OCI-LY1 (cell line): ENCODE measurements at regions not wholly inside any gene's neighbourhood (a gene's known extent, or its start where the extent isn't known, plus 50 kb on each side); places are given as distances from the start of the nearest gene placed in this dataset.

Source experiments
- H2AFZ ChIP-seq: fragments of 200-600 bp; sonication (generic), shearing (Covaris generic); 2 replicates; pipeline ENCODE4 v1.6.0; 2014; ENCODE audit warnings: antibody characterized with exemption, mild to moderate bottlenecking, low read length
- H3F3A ChIP-seq: fragments of 200-600 bp; sonication (generic), shearing (Covaris generic); 2 replicates; pipeline ENCODE4 v1.6.0; 2014; ENCODE audit warnings: mild to moderate bottlenecking, antibody characterized with exemption, low read length, moderate library complexity; ENCODE audit not compliant: insufficient read depth
- H3K27ac ChIP-seq: fragments of 200-600 bp; sonication (generic); 2 replicates; pipeline ENCODE4 v1.5.1; 2014; ENCODE audit warnings: low read length, mixed run types, mild to moderate bottlenecking, low read depth; ENCODE audit not compliant: poor library complexity, severe bottlenecking
- H3K27me3 ChIP-seq: fragments of 200-600 bp; sonication (generic); 2 replicates; pipeline ENCODE4 v1.6.0; 2014; ENCODE audit warnings: antibody characterized with exemption, mild to moderate bottlenecking, low read length, moderate library complexity; ENCODE audit not compliant: insufficient read depth
- H3K36me3 ChIP-seq: fragments of 200-600 bp; sonication (generic); 2 replicates; pipeline ENCODE4 v1.6.1; 2014; ENCODE audit warnings: mild to moderate bottlenecking, antibody characterized with exemption, low read length, moderate library complexity, mixed read lengths; ENCODE audit not compliant: insufficient read depth
- H3K4me1 ChIP-seq: fragments of 200-600 bp; sonication (generic); 2 replicates; pipeline ENCODE4 v1.5.1; 2014; ENCODE audit warnings: mild to moderate bottlenecking, low read length, moderate library complexity; ENCODE audit not compliant: insufficient read depth, severe bottlenecking
- H3K4me2 ChIP-seq: fragments of 200-600 bp; sonication (generic), shearing (Covaris generic); 2 replicates; pipeline ENCODE4 v1.6.1; 2014; ENCODE audit warnings: low read length
- H3K4me3 ChIP-seq: fragments of 200-600 bp; sonication (generic); 2 replicates; pipeline ENCODE4 v1.5.1; 2014; ENCODE audit warnings: low read length, low read depth, mild to moderate bottlenecking, mixed read lengths; ENCODE audit not compliant: poor library complexity, severe bottlenecking
- H3K79me2 ChIP-seq: fragments of 200-600 bp; shearing (Covaris generic); 2 replicates; pipeline ENCODE4 v1.6.1; 2016; ENCODE audit warnings: mixed run types, low read length, mixed read lengths; ENCODE audit not compliant: insufficient read depth
- H3K9ac ChIP-seq: fragments of 200-600 bp; sonication (generic), shearing (Covaris generic); 2 replicates; pipeline ENCODE4 v1.6.1; 2014; ENCODE audit warnings: mild to moderate bottlenecking, low read length, mixed read lengths
- H3K9me2 ChIP-seq: fragments of 200-600 bp; sonication (generic), shearing (Covaris generic); 2 replicates; pipeline ENCODE4 v1.6.1; 2014; ENCODE audit warnings: low read depth, mild to moderate bottlenecking, low read length, mixed read lengths
- H3K9me3 ChIP-seq: fragments of 200-600 bp; shearing (Covaris generic); 2 replicates; pipeline ENCODE4 v1.6.1; 2014; ENCODE audit warnings: low read length, mixed read lengths
- H4K20me1 ChIP-seq: fragments of 200-600 bp; sonication (generic), shearing (Covaris generic); 2 replicates; pipeline ENCODE4 v1.6.0; 2016; ENCODE audit warnings: mild to moderate bottlenecking, low read length; ENCODE audit not compliant: insufficient read depth
- CTCF ChIP-seq: fragments of 200-600 bp; sonication (generic), shearing (Covaris generic); IDR thresholded peaks from 2 replicates; pipeline ENCODE4 v1.5.1; 2017; ENCODE audit warnings: mild to moderate bottlenecking, antibody characterized with exemption, low read length, moderate library complexity, mixed read lengths
- EZH2 ChIP-seq: fragments of 200-600 bp; sonication (generic), shearing (Covaris generic); IDR thresholded peaks from 2 replicates; pipeline ENCODE4 v1.8.0; 2017; ENCODE audit warnings: borderline replicate concordance, mixed run types, mild to moderate bottlenecking, antibody characterized with exemption, low read length, moderate library complexity, mixed read lengths

GRCh38 chr9:91114450-91114849 is 247.3 kb downstream of the AUH start:
- no peaks in the 10 kb centered on the region for H3K9me3 ChIP-seq
- no peak for TF ChIP-seq EZH2
- TF ChIP-seq CTCF: no peak
- no peak overlapping the region for H3K4me3 ChIP-seq

GRCh38 chr9:91116211-91116610 is 245.5 kb downstream of the AUH start:
- no peaks in the 10 kb centered on the region for H4K20me1 ChIP-seq
- TF ChIP-seq EZH2 (no peak), CTCF (no peak)
- H3K4me2 ChIP-seq: no peak overlapping the region
- H3K36me3 ChIP-seq: no peaks in the 10 kb centered on the region
- H3K4me1 ChIP-seq: no peaks in the 10 kb centered on the region
- no peaks in the 10 kb centered on the region; the same call in 1 of the 2 replicates for H3K27me3 ChIP-seq
- no peaks in the 10 kb centered on the region for H3F3A ChIP-seq
- H3K4me3 ChIP-seq: no peak overlapping the region
- H3K79me2 ChIP-seq: no peaks in the 10 kb centered on the region
- H3K9ac ChIP-seq: no peak overlapping the region
- H3K9me3 ChIP-seq: no peaks in the 10 kb centered on the region
- H2AFZ ChIP-seq: no peak overlapping the region
- no peaks in the 10 kb centered on the region for H3K9me2 ChIP-seq
- no peak overlapping the region for H3K27ac ChIP-seq

More at GRCh38 chr9:91114450-91114849, 247.3 kb downstream of the AUH start:
- Histone ChIP-seq H3K4me2 (no peak overlapping the region), H3K79me2 (no peaks in the 10 kb centered on the region), H3K27ac (no peak overlapping the region), H3K9me2 (no peaks in the 10 kb centered on the region), H2AFZ (no peak overlapping the region), H3K27me3 (no peaks in the 10 kb centered on the region; the same call in 1 of the 2 replicates), H3K36me3 (no peaks in the 10 kb centered on the region), H3K9ac (no peak overlapping the region), H3F3A (no peaks in the 10 kb centered on the region), H4K20me1 (no peaks in the 10 kb centered on the region), H3K4me1 (no peaks in the 10 kb centered on the region)

- H3K4me1 ChIP-seq: no peaks in the 10 kb centered on the region
- no peaks in the 10 kb centered on the region for H3K79me2 ChIP-seq
- no peaks in the 10 kb centered on the region for H3K36me3 ChIP-seq
- H3K4me3 ChIP-seq: no peak overlapping the region
- H3K4me2 ChIP-seq: no peak overlapping the region
- H3F3A ChIP-seq: no peaks in the 10 kb centered on the region
- no peak overlapping the region for H3K27ac ChIP-seq
- H3K9me2 ChIP-seq: no peaks in the 10 kb centered on the region
- TF ChIP-seq CTCF (no peak), EZH2 (no peak)
- no peaks in the 10 kb centered on the region for H4K20me1 ChIP-seq
- H3K9ac ChIP-seq: no peak overlapping the region
- H3K9me3 ChIP-seq: no peaks in the 10 kb centered on the region
- no peak overlapping the region for H2AFZ ChIP-seq
- no peaks in the 10 kb centered on the region; the same call in 1 of the 2 replicates for H3K27me3 ChIP-seq
Measured at GRCh38 chr9:91116711-91117110, 245.0 kb downstream of the AUH start.
